Renal cortex interstitium (tissue), 11 donors: ENCODE measurements at regions not wholly inside any gene's neighbourhood (a gene's known extent, or its start where the extent isn't known, plus 50 kb on each side); places are given as distances from the start of the nearest gene placed in this dataset.

Source experiments
- DNase-seq, 11 donors: peaks; one replicate each; pipeline ENCODE4 v3.0.0-alpha.2; 2013; ENCODE audit warnings: low read depth in 9 of 11, low spot score in 4 of 11; ENCODE audit errors: extremely low read depth in 1 of 11

- DNase-seq: no peak
Observed at GRCh38 chr12:94767956-94768355, 117.6 kb upstream of the TMCC3 start.

- DNase-seq: no peak
Observed at GRCh38 chr12:94766397-94766796, 116.0 kb upstream of the TMCC3 start.

- no peak for DNase-seq
Observed at GRCh38 chr12:94763462-94763861, 113.1 kb upstream of the TMCC3 start.

DNA sequence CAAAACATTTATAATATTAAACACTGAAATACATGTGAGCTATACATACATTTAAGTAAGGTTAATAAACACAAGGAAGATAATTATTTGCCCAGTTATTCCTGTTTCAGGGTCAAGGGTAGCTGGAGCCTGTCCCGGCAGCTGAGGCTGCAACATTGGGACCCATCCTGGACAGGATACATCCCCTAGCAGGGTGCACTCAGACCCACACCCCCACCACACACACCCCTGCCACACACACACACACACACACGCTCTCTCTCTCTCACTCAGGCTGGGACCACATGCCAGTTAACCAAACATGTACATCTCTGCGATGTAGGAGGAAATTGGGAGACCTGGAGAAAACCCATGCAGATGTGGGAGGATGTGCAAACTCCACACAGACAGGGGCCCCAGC lies 112.6 kb upstream of the TMCC3 start:
- DNase-seq: no peak

- DNase-seq: no peak
Observed at GRCh38 chr12:94762259-94762942, 112.0 kb upstream of the TMCC3 start.

DNA sequence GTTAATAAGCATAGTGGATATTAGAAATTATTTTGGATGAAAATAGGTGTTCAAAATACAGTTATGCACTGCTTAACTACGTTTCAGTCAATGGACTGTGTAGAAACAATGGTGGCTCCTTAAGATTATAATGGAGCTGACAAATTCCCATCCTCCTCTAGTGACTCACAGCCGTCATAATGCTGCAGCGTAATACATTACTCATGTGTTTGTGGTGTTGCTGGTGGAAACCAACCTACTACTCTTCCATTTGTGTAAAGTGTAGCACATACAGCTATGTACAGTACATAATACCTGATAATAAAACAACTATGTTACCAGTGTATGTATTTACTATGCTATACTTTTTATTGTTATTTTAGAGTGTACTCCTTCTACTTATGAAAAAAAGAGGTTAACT lies 111.2 kb upstream of the TMCC3 start:
- no peak for DNase-seq

DNA sequence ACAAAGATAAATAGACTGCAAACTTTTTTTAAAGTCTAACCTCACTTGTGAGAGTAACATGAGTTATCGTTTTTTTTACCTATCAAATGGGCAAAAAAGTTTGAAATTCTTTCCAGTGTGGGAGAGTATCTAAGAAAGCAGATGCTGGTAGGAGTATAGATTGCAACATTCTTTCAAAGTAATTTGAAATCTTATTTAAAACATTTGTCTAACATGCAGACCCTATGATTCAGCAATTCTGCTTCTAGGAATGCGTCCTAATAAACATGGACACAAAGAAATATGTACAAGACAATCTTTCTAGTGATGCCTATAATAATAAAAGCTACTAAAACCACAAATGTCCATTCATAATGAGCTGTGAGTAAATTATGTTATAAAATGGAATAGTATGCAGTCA lies 110.4 kb upstream of the TMCC3 start:
- no peak for DNase-seq

- no peak for DNase-seq
Observed at GRCh38 chr12:94756789-94757188, 106.4 kb upstream of the TMCC3 start.

- DNase-seq: no peak
Observed at GRCh38 chr12:94755598-94755997, 105.2 kb upstream of the TMCC3 start.

DNA sequence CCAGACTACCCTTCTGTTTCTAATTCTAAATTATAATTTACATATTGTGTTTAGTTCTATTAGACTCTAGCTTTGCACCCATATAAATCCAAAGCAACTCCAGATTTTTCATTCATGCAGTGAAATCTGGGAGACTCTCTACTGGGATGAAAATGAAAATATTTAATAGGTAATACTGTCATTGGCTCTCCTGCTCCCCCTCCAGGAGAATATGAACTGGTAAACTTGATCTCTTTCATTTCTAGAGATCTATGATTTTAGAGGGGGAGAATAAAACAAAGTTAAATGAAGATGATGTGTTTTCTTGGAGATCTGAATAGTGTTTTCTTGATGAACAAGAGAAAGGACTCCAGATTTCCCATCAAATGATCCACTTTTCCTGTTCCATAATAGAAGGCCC lies 104.3 kb upstream of the TMCC3 start:
- DNase-seq: no peak

DNA sequence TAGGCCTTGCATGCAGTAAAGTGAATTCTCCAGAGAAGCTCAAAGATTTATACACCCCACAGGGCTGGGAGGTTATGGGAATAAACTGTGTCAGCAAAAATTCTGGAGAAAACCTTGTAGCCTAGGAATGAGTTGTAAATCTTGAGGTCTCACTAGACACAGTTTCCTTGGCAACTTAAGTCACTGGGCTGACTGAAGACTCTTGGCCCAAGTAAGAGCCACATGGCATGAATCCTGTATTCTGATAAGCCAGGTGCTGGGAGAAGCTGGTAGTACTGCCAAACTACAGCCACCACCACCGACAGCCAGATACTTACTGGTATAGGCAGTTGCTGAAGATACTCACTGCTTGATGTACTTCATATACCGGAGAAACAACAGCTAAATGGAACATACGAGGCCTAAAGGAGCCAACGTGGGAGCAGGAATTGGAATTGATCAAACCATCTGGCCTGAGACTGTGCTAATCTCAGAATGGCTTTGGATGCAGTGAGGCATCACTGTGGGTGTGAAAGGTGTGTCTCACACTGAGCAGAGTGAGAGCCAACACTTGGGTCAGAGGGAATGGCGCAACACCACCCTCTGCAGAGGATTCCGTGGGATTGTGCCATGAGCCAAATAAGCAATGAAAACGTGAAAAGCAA lies 102.8 kb upstream of the TMCC3 start:
- DNase-seq: peak in 1 of 11 donors; percentile 54

- DNase-seq: peak in 4 of 11 donors; percentile 42 to 65 (median 56)
Observed at GRCh38 chr12:94750864-94751263, 100.5 kb upstream of the TMCC3 start.

- DNase-seq: no peak
Observed at GRCh38 chr12:94749890-94750289, 99.5 kb upstream of the TMCC3 start.

- DNase-seq: no peak
Observed at GRCh38 chr12:94749455-94749854, 99.1 kb upstream of the TMCC3 start.

DNA sequence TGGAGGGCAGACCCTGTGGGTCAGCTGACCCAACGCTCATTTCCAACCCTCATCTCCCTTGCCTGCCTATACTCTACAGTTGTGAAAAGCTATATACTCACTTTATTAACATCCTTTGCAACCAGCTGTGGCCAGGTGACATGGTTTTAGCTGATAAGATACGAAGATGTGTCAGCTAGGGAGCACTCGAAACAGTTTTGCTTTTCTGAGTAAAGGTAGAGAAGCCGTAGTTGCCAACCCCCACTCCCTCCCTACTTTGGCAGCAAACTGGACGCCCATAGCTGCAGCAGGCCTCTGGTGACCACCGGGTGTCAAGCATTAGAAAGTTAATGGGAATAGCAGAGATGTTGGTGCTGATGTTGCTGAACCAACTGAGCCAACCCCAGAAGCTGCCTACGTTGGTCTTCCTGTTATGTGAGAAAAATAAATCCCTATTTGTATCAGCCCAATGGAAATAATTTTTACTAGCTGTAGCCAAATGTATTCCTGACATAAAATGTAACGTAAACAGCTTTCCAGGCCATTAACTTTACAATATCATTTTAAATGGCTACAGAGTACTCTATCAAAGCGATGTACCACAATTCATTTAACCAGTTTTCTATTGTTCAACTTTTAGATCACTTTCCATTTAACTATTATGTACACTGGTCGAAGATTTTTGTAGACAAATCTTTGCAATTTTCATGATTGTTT lies 98.5 kb upstream of the TMCC3 start:
- DNase-seq: no peak

GRCh38 chr12:94745562-94745961 lies 95.2 kb upstream of the TMCC3 start:
- no peak for DNase-seq

DNA sequence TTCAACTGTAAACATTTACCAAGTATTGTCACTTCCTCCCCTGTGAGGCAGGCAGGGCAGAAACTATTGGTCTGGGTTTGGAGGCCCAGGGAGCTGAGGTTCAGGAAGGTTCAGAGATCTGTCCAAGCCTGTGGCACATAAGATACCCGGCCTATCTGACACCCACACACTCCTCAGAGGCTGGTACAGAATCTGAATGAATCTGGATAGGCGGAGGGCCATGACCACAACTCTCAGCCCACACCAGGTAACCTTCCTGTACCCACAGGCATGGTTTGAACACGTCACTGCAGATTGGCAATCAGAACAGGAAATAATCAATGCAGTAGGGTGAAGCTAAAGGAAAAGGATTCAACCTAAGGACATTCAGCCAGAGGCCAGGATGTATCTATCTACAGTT lies 92.8 kb upstream of the TMCC3 start:
- DNase-seq: no peak

DNA sequence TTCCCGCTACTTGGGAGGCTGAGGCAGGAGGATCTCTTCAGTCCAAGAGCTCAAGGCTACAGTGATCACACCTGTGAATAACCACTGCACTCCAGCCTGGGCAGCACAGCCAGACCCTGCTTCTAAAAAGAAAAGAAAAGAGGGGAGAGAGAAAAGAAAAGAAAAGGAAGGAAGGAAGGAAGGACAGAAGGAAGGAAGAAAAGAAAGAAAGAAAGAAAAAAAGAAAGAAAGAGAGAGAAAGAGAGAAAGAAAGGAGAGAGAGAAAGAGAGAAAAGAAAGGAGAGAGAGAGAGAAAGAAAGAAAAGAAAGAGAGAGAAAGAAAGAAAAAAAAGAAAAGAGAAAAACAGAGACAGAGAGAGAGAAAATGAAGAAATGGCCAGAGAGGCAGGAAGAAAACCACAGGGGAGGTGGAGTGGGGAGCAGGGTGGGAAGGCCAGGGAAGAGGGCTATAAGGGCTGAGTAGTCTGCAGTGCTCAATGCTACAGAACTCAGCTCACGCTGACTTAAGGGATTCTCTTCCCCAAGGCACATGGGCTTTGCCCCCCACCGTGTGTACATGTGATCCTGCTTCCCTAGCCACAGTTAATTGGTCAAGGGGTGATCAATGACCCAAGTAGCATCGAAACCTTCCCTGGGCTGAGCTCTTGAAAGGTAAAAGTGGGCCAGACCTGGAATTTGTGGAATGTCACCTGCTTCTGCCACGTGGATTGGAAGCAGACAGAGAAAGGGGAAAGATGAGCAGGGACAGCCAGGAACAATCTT lies 90.4 kb upstream of the TMCC3 start:
- DNase-seq: no peak

- no peak for DNase-seq
Observed at GRCh38 chr12:94736820-94737219, 86.5 kb upstream of the TMCC3 start.

DNA sequence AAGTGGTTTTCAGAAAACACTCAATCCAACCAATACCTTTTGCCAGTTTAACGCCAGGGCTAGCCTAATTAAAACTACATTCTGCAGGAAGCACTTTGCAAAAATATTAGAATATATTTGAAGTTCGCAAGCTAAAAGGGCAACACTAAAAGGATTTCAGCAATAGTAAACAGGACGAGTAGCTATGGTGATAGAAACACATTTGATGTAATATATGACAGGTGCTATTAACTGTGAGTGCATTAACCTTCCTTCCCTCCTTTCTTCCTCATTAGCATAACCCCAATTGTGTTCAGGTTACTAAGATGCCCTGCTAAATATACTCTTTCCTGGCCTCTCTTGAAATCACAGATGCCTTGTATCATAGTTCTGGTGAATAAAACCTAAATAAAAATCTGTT lies 85.6 kb upstream of the TMCC3 start:
- DNase-seq: no peak
